ENCODE measurements at regions not wholly inside any gene's neighbourhood (a gene's known extent, or its start where the extent isn't known, plus 50 kb on each side); places are given as distances from the start of the nearest gene placed in this dataset.

GRCh38 chr5:3325972-3326840 is 269.4 kb upstream of the IRX1 start:
- TF ChIP-seq CTCF (IDR thresholded peaks at IDR 0.05) (no peak), ZFX (IDR thresholded peaks at IDR 0.05; ENCODE audit: borderline replicate concordance) (no peak)
